ENCODE measurements at regions not wholly inside any gene's neighbourhood (a gene's known extent, or its start where the extent isn't known, plus 50 kb on each side); places are given as distances from the start of the nearest gene placed in this dataset.
"Not testable (repeated sequence)": the region's sequence is repeated elsewhere in the genome, so short reads cannot be mapped to it uniquely, and the experiment has no call there.

DNA sequence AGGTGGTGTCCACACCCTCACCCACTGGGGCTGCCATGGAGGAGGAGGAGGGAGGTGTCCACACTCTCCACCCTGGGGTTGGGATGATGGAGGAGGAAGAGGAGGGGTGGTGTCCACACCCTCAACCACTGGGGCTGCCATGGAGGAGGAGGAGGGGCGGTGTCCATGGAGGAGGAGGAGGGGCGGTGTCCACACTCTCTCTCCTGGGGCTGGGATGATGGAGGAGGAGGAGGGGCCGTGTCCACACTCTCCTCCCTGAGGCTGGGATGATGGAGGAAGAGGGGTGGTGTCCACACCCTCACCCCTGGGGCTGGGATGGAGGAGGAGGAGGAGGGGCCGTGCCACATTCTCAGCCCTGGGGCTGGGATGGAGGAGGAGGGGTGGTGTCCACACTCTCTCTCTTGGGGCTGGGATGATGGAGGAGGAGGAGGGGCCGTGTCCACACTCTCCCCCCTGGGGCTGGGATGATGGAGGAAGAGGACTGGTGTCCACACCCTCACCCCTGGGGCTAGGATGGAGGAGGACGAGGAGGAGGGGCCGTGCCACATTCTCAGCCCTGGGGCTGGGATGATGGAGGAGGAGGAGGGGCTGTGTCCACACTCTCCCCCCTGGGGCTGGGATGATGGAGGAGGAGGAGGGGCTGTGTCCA, 231.7 kb downstream of the CRLF2 start:
- Histone ChIP-seq H3K27ac (no peak overlapping the region), H3K27me3 (no peaks in the 10 kb centered on the region), H3K4me1 (no peaks in the 10 kb centered on the region), H3K9me3 (peaks cover 0 to 19% (median 0%) of the 10 kb centered on the region in 3 donors), H3K4me3 (no peak overlapping the region), H3K36me3 (replicated peaks in 1 of 2; ENCODE audit: insufficient read depth in 1 of 2, low read depth in 2 of 2) (no peaks in the 10 kb centered on the region)
- no peak for TF ChIP-seq CTCF (IDR thresholded peaks at IDR 0.05)
- TF ChIP-seq POLR2A (IDR thresholded peaks at IDR 0.05) = no peak
- ATAC-seq = no peak
- intact Hi-C loops (cut with DNase I) = no loop called here
- WGBS, 2 donors = 43 to 45% methylated on average over 6 of the region's 7 CpGs
- DNase-seq = no peak

GRCh38 chrX:979127-979526, 233.3 kb downstream of the CRLF2 start:
- DNase-seq; ATAC-seq; intact Hi-C loops (cut with DNase I); H3K36me3 ChIP-seq (replicated peaks in 1 of 2; ENCODE audit: insufficient read depth in 1 of 2, low read depth in 2 of 2); H3K27me3 ChIP-seq; H3K4me3 ChIP-seq; H3K27ac ChIP-seq; H3K4me1 ChIP-seq: not testable (repeated sequence)
- WGBS, 2 donors = 88 to 92% methylated on average over 18 of the region's 18 CpGs
- peaks cover 0 to 13% (median 0%) of the 10 kb centered on the region in 3 donors for H3K9me3 ChIP-seq

DNA sequence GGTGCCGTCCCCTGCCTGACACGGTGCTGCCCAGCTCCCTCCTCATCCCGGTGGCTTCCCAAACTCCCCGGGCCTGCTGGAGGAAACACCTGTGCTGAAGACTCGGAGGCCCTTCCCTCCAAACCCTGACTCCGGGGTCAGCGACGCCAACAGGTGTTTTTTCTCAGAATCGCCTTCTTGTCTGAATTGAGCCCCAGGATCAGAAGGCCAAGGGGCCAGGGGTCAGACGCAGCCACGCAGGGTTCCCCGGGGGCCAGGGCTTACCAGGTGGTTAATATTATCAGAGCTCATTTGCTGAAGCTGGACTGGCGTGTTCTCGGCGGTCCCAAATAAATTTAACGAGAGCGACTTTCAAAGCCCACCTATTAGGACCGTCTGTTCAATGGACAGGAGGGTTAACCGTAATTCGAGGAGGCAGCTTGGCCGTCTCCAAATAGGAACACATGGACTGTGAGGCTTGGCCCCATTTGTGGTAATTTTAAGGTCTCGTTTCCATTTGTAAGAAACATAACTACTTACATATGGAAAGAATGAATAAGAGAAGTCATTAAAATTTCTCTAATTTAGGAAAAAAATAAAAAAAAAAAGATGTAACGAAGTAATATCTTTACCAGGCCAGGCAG, 239.3 kb downstream of the CRLF2 start:
- no peak overlapping the region for H3K27ac ChIP-seq
- H3K36me3 ChIP-seq (replicated peaks in 1 of 2; ENCODE audit: insufficient read depth in 1 of 2, low read depth in 2 of 2) = no peaks in the 10 kb centered on the region
- H3K9me3 ChIP-seq = no peaks in the 10 kb centered on the region
- no peak for DNase-seq
- H3K27me3 ChIP-seq = no peaks in the 10 kb centered on the region
- no peak overlapping the region for H3K4me3 ChIP-seq
- 63 to 68% methylated on average over 22 to 23 of the region's 23 CpGs for WGBS, 2 donors
- TF ChIP-seq CTCF (IDR thresholded peaks at IDR 0.05) (no peak), POLR2A (IDR thresholded peaks at IDR 0.05) (no peak)
- ATAC-seq = no peak
- intact Hi-C loops (cut with DNase I) = no loop called here
- H3K4me1 ChIP-seq = no peaks in the 10 kb centered on the region

DNA sequence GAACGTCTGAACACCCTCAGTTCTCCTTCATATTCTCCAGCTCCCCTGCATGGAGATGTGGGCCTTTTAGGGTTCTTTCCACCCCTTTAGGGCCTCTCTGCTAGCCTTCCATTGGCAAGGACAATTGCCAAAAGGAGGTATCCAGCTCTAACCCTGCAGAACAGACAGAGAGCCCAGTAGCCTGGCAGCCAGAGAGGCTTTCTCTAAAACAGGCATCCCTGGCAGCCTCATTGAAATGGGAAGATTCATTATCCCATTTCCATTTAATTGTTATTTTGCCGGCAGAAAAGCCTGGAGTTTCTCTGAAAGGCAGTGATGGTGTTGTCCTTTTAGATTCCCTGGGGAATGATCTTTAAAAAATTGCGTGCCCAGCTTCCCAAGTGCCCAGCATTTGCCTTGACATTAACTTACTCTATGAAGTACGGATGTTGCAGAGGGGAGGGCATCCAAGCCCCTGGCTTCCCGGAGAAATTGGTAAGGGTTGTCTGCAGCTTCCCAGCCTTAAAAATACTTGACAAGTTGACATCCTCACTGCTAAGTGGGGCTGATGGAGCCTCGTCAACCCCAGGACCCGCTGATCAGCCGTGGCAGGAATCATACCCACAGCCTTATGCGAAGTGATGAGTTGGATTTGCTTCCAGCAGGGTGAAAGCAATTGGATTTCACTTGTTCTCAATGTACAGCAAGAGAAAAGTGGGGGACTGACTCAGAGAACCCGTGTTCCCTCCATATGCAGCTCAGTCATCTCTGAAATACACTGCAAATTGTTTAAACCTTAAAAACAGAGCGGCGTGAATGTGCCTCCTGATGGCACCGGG, 244.1 kb downstream of the CRLF2 start:
- no peaks in the 10 kb centered on the region for H3K27me3 ChIP-seq
- 59 to 64% methylated on average over 13 of the region's 13 CpGs for WGBS, 2 donors
- H3K36me3 ChIP-seq (replicated peaks in 1 of 2; ENCODE audit: insufficient read depth in 1 of 2, low read depth in 2 of 2) = no peaks in the 10 kb centered on the region
- intact Hi-C loops (cut with DNase I) = no loop called here
- H3K27ac ChIP-seq = no peak overlapping the region
- no peaks in the 10 kb centered on the region for H3K4me1 ChIP-seq
- DNase-seq = no peak
- no peak for ATAC-seq
- H3K9me3 ChIP-seq = no peaks in the 10 kb centered on the region
- H3K4me3 ChIP-seq = no peak overlapping the region
- TF ChIP-seq POLR2A (IDR thresholded peaks at IDR 0.05) (no peak), CTCF (IDR thresholded peaks at IDR 0.05) (no peak)

- Histone ChIP-seq H3K9me3 (no peaks in the 10 kb centered on the region), H3K4me1 (no peaks in the 10 kb centered on the region), H3K4me3 (no peak overlapping the region), H3K27ac (no peak overlapping the region), H3K27me3 (no peaks in the 10 kb centered on the region), H3K36me3 (replicated peaks in 1 of 2; ENCODE audit: insufficient read depth in 1 of 2, low read depth in 2 of 2) (no peaks in the 10 kb centered on the region)
- no peak for DNase-seq
- WGBS, 2 donors = 57 to 62% methylated on average over 19 of the region's 19 CpGs
- no peak for ATAC-seq
- TF ChIP-seq POLR2A (IDR thresholded peaks at IDR 0.05) (no peak), CTCF (IDR thresholded peaks at IDR 0.05) (no peak)
- intact Hi-C loops (cut with DNase I) = no loop called here
These were observed 245.9 kb downstream of the CRLF2 start for GRCh38 chrX:966396-967070.
